Activated T-cell treated with anti-CD3 and anti-CD28 coated beads, Interleukin-2, amount 50 U/mL, for 24 hours (primary cell): ENCODE measurements at regions not wholly inside any gene's neighbourhood (a gene's known extent, or its start where the extent isn't known, plus 50 kb on each side); places are given as distances from the start of the nearest gene placed in this dataset.

Experiments
- DNase-seq: peaks from one replicate; pipeline ENCODE4 v3.0.0-alpha.2; 2020
- H3K27ac Mint-ChIP-seq: 2 replicates; pipeline ENCODE4 v1.8.0; 2020; ENCODE audit warnings: mild to moderate bottlenecking, mixed read lengths
- H3K27me3 Mint-ChIP-seq: 2 replicates; pipeline ENCODE4 v1.8.0; 2020; ENCODE audit warnings: mixed read lengths
- H3K36me3 Mint-ChIP-seq: 2 replicates; pipeline ENCODE4 v1.8.0; 2020; ENCODE audit warnings: low read depth, mixed read lengths
- H3K4me1 Mint-ChIP-seq: 2 replicates; pipeline ENCODE4 v1.8.0; 2020; ENCODE audit warnings: low read depth, mixed read lengths
- H3K4me3 Mint-ChIP-seq: 2 replicates; pipeline ENCODE4 v1.8.0; 2020; ENCODE audit warnings: mild to moderate bottlenecking, moderate library complexity, mixed read lengths
- H3K9me3 Mint-ChIP-seq: 2 replicates; pipeline ENCODE4 v1.8.0; 2020; ENCODE audit warnings: mixed read lengths

GRCh38 chr20:48162621-48163020, 377.3 kb upstream of the SULF2 start:
- Mint-ChIP-seq H3K27me3 (peaks cover 16% of the 10 kb centered on the region), H3K9me3 (no peaks in the 10 kb centered on the region), H3K4me3 (no peak overlapping the region), H3K4me1 (no peaks in the 10 kb centered on the region), H3K27ac (no peak overlapping the region), H3K36me3 (no peaks in the 10 kb centered on the region)
- no peak for DNase-seq

GRCh38 chr20:48159145-48160008, 374.1 kb upstream of the SULF2 start:
- H3K36me3 Mint-ChIP-seq, result no peaks in the 10 kb centered on the region
- no peak overlapping the region for H3K4me3 Mint-ChIP-seq
- peaks cover 30% of the 10 kb centered on the region for H3K27me3 Mint-ChIP-seq
- H3K4me1 Mint-ChIP-seq, result no peaks in the 10 kb centered on the region
- peaks cover 2% of the 10 kb centered on the region for H3K9me3 Mint-ChIP-seq
- no peak overlapping the region for H3K27ac Mint-ChIP-seq
- DNase-seq, result no peak

- no peak overlapping the region for H3K27ac Mint-ChIP-seq
- H3K27me3 Mint-ChIP-seq, result peaks cover 32% of the 10 kb centered on the region
- H3K4me3 Mint-ChIP-seq, result no peak overlapping the region
- DNase-seq, result no peak
- H3K9me3 Mint-ChIP-seq, result peaks cover 2% of the 10 kb centered on the region
- no peaks in the 10 kb centered on the region for H3K36me3 Mint-ChIP-seq
- H3K4me1 Mint-ChIP-seq, result no peaks in the 10 kb centered on the region
These were observed 372.7 kb upstream of the SULF2 start for GRCh38 chr20:48158014-48158413.

- Mint-ChIP-seq H3K4me3 (no peak overlapping the region), H3K27me3 (peaks cover 32% of the 10 kb centered on the region), H3K4me1 (no peaks in the 10 kb centered on the region), H3K9me3 (peaks cover 2% of the 10 kb centered on the region), H3K27ac (no peak overlapping the region), H3K36me3 (no peaks in the 10 kb centered on the region)
- DNase-seq, result no peak
These were observed 371.8 kb upstream of the SULF2 start for GRCh38 chr20:48156951-48157700.

- no peaks in the 10 kb centered on the region for H3K36me3 Mint-ChIP-seq
- no peak overlapping the region for H3K4me3 Mint-ChIP-seq
- H3K27ac Mint-ChIP-seq, result no peak overlapping the region
- no peak for DNase-seq
- H3K4me1 Mint-ChIP-seq, result no peaks in the 10 kb centered on the region
- H3K9me3 Mint-ChIP-seq, result peaks cover 2% of the 10 kb centered on the region
- peaks cover 32% of the 10 kb centered on the region for H3K27me3 Mint-ChIP-seq
These were observed 371.2 kb upstream of the SULF2 start for GRCh38 chr20:48156521-48156920.

GRCh38 chr20:48155268-48155667, 370.0 kb upstream of the SULF2 start:
- Mint-ChIP-seq H3K36me3 (no peaks in the 10 kb centered on the region), H3K9me3 (peaks cover 2% of the 10 kb centered on the region), H3K27ac (no peak overlapping the region), H3K4me3 (no peak overlapping the region), H3K4me1 (no peaks in the 10 kb centered on the region), H3K27me3 (peaks cover 29% of the 10 kb centered on the region)
- DNase-seq, result no peak

- Mint-ChIP-seq H3K4me1 (no peaks in the 10 kb centered on the region), H3K27me3 (peaks cover 25% of the 10 kb centered on the region), H3K36me3 (no peaks in the 10 kb centered on the region), H3K9me3 (peaks cover 2% of the 10 kb centered on the region), H3K4me3 (no peak overlapping the region), H3K27ac (no peak overlapping the region)
- DNase-seq, result no peak
These were observed 368.9 kb upstream of the SULF2 start for GRCh38 chr20:48154040-48154765.

GRCh38 chr20:48153523-48153922, 368.2 kb upstream of the SULF2 start:
- Mint-ChIP-seq H3K27me3 (peaks cover 25% of the 10 kb centered on the region), H3K4me1 (no peaks in the 10 kb centered on the region), H3K9me3 (peaks cover 2% of the 10 kb centered on the region), H3K27ac (no peak overlapping the region), H3K4me3 (no peak overlapping the region), H3K36me3 (no peaks in the 10 kb centered on the region)
- no peak for DNase-seq

GRCh38 chr20:48153103-48153502, 367.8 kb upstream of the SULF2 start:
- Mint-ChIP-seq H3K27me3 (peaks cover 23% of the 10 kb centered on the region), H3K9me3 (peaks cover 2% of the 10 kb centered on the region), H3K27ac (no peak overlapping the region), H3K4me1 (no peaks in the 10 kb centered on the region), H3K4me3 (no peak overlapping the region), H3K36me3 (no peaks in the 10 kb centered on the region)
- no peak for DNase-seq

- H3K9me3 Mint-ChIP-seq, result no peaks in the 10 kb centered on the region
- H3K4me3 Mint-ChIP-seq, result no peak overlapping the region
- no peaks in the 10 kb centered on the region for H3K4me1 Mint-ChIP-seq
- H3K36me3 Mint-ChIP-seq, result no peaks in the 10 kb centered on the region
- H3K27ac Mint-ChIP-seq, result no peak overlapping the region
- peaks cover 12% of the 10 kb centered on the region for H3K27me3 Mint-ChIP-seq
- no peak for DNase-seq
These were observed 365.3 kb upstream of the SULF2 start for GRCh38 chr20:48150568-48150967.

GRCh38 chr20:48149902-48150301, 364.6 kb upstream of the SULF2 start:
- Mint-ChIP-seq H3K36me3 (no peaks in the 10 kb centered on the region), H3K27ac (no peak overlapping the region), H3K9me3 (no peaks in the 10 kb centered on the region), H3K27me3 (peaks cover 11% of the 10 kb centered on the region), H3K4me3 (no peak overlapping the region), H3K4me1 (no peaks in the 10 kb centered on the region)
- no peak for DNase-seq

- peaks cover 6% of the 10 kb centered on the region for H3K27me3 Mint-ChIP-seq
- no peak overlapping the region for H3K27ac Mint-ChIP-seq
- H3K4me3 Mint-ChIP-seq, result no peak overlapping the region
- no peaks in the 10 kb centered on the region for H3K36me3 Mint-ChIP-seq
- no peaks in the 10 kb centered on the region for H3K4me1 Mint-ChIP-seq
- DNase-seq, result no peak
- no peaks in the 10 kb centered on the region for H3K9me3 Mint-ChIP-seq
These were observed 363.8 kb upstream of the SULF2 start for GRCh38 chr20:48148916-48149672.

- no peaks in the 10 kb centered on the region for H3K36me3 Mint-ChIP-seq
- no peaks in the 10 kb centered on the region for H3K4me1 Mint-ChIP-seq
- DNase-seq, result no peak
- peaks cover 6% of the 10 kb centered on the region for H3K27me3 Mint-ChIP-seq
- no peaks in the 10 kb centered on the region for H3K9me3 Mint-ChIP-seq
- H3K27ac Mint-ChIP-seq, result no peak overlapping the region
- H3K4me3 Mint-ChIP-seq, result no peak overlapping the region
These were observed 362.7 kb upstream of the SULF2 start for GRCh38 chr20:48148020-48148419.

- no peaks in the 10 kb centered on the region for H3K9me3 Mint-ChIP-seq
- no peak overlapping the region for H3K4me3 Mint-ChIP-seq
- no peak for DNase-seq
- H3K27me3 Mint-ChIP-seq, result peaks cover 6% of the 10 kb centered on the region
- no peak overlapping the region for H3K27ac Mint-ChIP-seq
- H3K36me3 Mint-ChIP-seq, result no peaks in the 10 kb centered on the region
- H3K4me1 Mint-ChIP-seq, result no peaks in the 10 kb centered on the region
These were observed 362.0 kb upstream of the SULF2 start for GRCh38 chr20:48147311-48147710.
